Astrocyte (in vitro differentiated cells and primary cell): ENCODE measurements at regions not wholly inside any gene's neighbourhood (a gene's known extent, or its start where the extent isn't known, plus 50 kb on each side); places are given as distances from the start of the nearest gene placed in this dataset.

Experiments
- DNase-seq: peaks from one replicate; pipeline ENCODE4 v3.0.0-alpha.2; 2010; ENCODE audit warnings: low read depth
- FAIRE-seq: peaks from 2 replicates; lab custom pipeline; 2011; peaks lifted over from hg19 to GRCh38; lab: Jason Lieb, UNC
- H2AFZ ChIP-seq: 2 replicates; pipeline ENCODE4 v1.6.0; 2012; ENCODE audit warnings: low read depth, low read length, inconsistent platforms
- H3K27ac ChIP-seq: 2 replicates; pipeline ENCODE4 v1.5.1; 2011; ENCODE audit warnings: low read depth, low read length, inconsistent platforms
- H3K27me3 ChIP-seq: 2 replicates; pipeline ENCODE4 v1.6.0; 2011; ENCODE audit warnings: low read length, inconsistent platforms; ENCODE audit not compliant: insufficient read depth
- H3K36me3 ChIP-seq: 2 replicates; pipeline ENCODE4 v1.5.1; 2011; ENCODE audit warnings: low read length, inconsistent platforms; ENCODE audit not compliant: insufficient read depth
- H3K4me1 ChIP-seq: 2 replicates; pipeline ENCODE4 v1.5.1; 2011; ENCODE audit warnings: low read length, inconsistent platforms; ENCODE audit not compliant: insufficient read depth
- H3K4me2 ChIP-seq: 2 replicates; pipeline ENCODE4 v1.6.0; 2012; ENCODE audit warnings: low read length, inconsistent platforms
- H3K4me3 ChIP-seq: 2 replicates; pipeline ENCODE4 v1.5.1; 2011; ENCODE audit warnings: low read depth, mild to moderate bottlenecking, low read length, inconsistent platforms; ENCODE audit not compliant: insufficient read depth
- H3K79me2 ChIP-seq: 2 replicates; pipeline ENCODE4 v1.6.0; 2012; ENCODE audit warnings: mild to moderate bottlenecking, low read length, inconsistent platforms; ENCODE audit not compliant: insufficient read depth
- H3K9ac ChIP-seq: 2 replicates; pipeline ENCODE4 v1.6.0; 2012; ENCODE audit warnings: mild to moderate bottlenecking, low read length, inconsistent platforms
- H3K9me3 ChIP-seq: 2 replicates; pipeline ENCODE4 v1.5.1; 2012; ENCODE audit warnings: low read depth, mild to moderate bottlenecking, low read length, inconsistent platforms; ENCODE audit not compliant: insufficient read depth
- H4K20me1 ChIP-seq: 2 replicates; pipeline ENCODE4 v1.6.0; 2012; ENCODE audit warnings: low read length, inconsistent platforms; ENCODE audit not compliant: insufficient read depth
- H3K27ac Mint-ChIP-seq: one replicate; pipeline ENCODE4 v1.8.0; 2021; ENCODE audit warnings: mild to moderate bottlenecking, mixed read lengths; ENCODE audit not compliant: unreplicated experiment
- H3K27me3 Mint-ChIP-seq: one replicate; pipeline ENCODE4 v1.8.0; 2021; ENCODE audit warnings: low read depth, mixed read lengths; ENCODE audit not compliant: unreplicated experiment
- H3K36me3 Mint-ChIP-seq: one replicate; pipeline ENCODE4 v1.8.0; 2021; ENCODE audit warnings: low read depth, mixed read lengths; ENCODE audit not compliant: unreplicated experiment
- H3K4me1 Mint-ChIP-seq: one replicate; pipeline ENCODE4 v1.8.0; 2021; ENCODE audit warnings: low read depth, mixed read lengths; ENCODE audit not compliant: unreplicated experiment
- H3K4me3 Mint-ChIP-seq: one replicate; pipeline ENCODE4 v1.8.0; 2021; ENCODE audit warnings: mild to moderate bottlenecking, moderate library complexity, mixed read lengths; ENCODE audit not compliant: unreplicated experiment
- H3K9me3 Mint-ChIP-seq: one replicate; pipeline ENCODE4 v1.8.0; 2021; ENCODE audit warnings: mild to moderate bottlenecking, mixed read lengths; ENCODE audit not compliant: unreplicated experiment
- EZH2 ChIP-seq: IDR thresholded peaks from 2 replicates; pipeline ENCODE4 v1.6.1; 2012; ENCODE audit warnings: mild to moderate bottlenecking, low read length, inconsistent platforms; ENCODE audit not compliant: insufficient read depth
- TF ChIP-seq, protein P1 (sequence below): IDR thresholded peaks from 2 replicates; pipeline ENCODE4 v1.5.1; 2011; ENCODE audit warnings: low read depth, mild to moderate bottlenecking, inconsistent platforms, low read length, moderate library complexity; ENCODE audit not compliant: insufficient read depth

DNA sequence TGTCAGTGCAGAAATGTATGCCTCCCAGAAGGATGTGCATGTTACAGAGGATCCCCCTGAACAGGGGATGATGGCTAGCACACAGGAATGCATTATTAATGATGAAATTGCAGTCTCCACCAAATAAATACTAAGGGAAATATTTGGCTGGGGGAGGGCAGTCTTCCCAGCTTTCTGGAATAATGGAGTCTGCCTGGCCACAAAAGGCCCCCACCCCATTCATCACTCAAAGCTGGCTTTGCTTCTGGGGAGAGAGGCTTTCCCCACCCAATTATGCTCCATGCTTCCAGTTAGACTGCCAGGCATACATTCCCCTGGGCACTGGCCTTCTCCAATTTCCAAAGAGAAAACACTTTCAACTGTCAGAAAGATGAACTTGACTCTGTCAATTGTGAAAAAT is 302.7 kb downstream of the SIPA1L2 start:
- DNase-seq (peak; percentile 23), FAIRE-seq (no peak)
- no peak overlapping the region for H3K4me3 ChIP-seq
- no peak overlapping the region for H3K4me3 Mint-ChIP-seq
- peaks cover 3% of the 10 kb centered on the region for H3K9me3 Mint-ChIP-seq
- H3K4me1 ChIP-seq = no peaks in the 10 kb centered on the region
- no peaks in the 10 kb centered on the region for H3K36me3 Mint-ChIP-seq
- no peak overlapping the region for H3K27ac ChIP-seq
- no peak overlapping the region for H3K4me2 ChIP-seq
- peaks cover 4% of the 10 kb centered on the region for H3K27me3 Mint-ChIP-seq
- no peaks in the 10 kb centered on the region for H3K27me3 ChIP-seq
- H3K9me3 ChIP-seq = no peaks in the 10 kb centered on the region
- TF ChIP-seq, protein P1, sequence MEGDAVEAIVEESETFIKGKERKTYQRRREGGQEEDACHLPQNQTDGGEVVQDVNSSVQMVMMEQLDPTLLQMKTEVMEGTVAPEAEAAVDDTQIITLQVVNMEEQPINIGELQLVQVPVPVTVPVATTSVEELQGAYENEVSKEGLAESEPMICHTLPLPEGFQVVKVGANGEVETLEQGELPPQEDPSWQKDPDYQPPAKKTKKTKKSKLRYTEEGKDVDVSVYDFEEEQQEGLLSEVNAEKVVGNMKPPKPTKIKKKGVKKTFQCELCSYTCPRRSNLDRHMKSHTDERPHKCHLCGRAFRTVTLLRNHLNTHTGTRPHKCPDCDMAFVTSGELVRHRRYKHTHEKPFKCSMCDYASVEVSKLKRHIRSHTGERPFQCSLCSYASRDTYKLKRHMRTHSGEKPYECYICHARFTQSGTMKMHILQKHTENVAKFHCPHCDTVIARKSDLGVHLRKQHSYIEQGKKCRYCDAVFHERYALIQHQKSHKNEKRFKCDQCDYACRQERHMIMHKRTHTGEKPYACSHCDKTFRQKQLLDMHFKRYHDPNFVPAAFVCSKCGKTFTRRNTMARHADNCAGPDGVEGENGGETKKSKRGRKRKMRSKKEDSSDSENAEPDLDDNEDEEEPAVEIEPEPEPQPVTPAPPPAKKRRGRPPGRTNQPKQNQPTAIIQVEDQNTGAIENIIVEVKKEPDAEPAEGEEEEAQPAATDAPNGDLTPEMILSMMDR = no peak
- no peak for TF ChIP-seq EZH2
- no peaks in the 10 kb centered on the region for H3K79me2 ChIP-seq
- no peak overlapping the region for H3K9ac ChIP-seq
- H3K27ac Mint-ChIP-seq = peak overlapping the region; percentile 26
- no peaks in the 10 kb centered on the region for H3K36me3 ChIP-seq
- H3K4me1 Mint-ChIP-seq = peaks cover 22% of the 10 kb centered on the region
- H4K20me1 ChIP-seq = no peaks in the 10 kb centered on the region
- no peak overlapping the region for H2AFZ ChIP-seq

DNA sequence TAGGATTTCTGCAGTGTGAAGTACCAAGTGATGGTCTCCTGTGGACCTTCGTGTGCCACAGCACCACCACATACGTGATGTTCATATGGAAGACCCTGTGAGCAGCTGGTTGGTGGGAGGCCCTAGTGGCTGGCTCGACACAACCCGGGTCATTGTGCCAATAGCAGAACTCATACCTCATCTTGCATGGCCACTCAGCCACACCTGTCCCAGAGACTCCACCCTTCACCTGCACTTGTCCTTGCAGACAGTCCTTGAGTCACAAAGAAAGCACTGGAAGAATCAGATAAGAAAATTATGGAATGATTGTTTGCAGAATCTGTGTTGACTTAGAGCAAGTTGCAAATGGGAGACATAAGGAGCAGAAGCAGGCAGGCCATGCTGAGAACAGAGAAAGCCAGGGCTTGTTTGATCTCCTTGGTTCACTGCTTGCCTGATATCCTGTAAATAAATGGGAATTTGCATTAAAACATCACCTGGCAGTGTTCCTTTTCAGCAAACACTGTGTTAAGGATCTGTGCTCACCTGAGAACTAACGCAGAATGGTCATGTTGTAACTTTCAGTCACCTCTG is 307.7 kb downstream of the SIPA1L2 start:
- Histone ChIP-seq H3K4me3 (no peak overlapping the region), H3K9me3 (no peaks in the 10 kb centered on the region), H3K27me3 (peaks cover 2% of the 10 kb centered on the region), H3K4me1 (no peaks in the 10 kb centered on the region), H3K36me3 (no peaks in the 10 kb centered on the region), H4K20me1 (no peaks in the 10 kb centered on the region), H3K27ac (no peak overlapping the region), H3K4me2 (no peak overlapping the region), H3K79me2 (no peaks in the 10 kb centered on the region), H3K9ac (no peak overlapping the region), H2AFZ (no peak overlapping the region)
- FAIRE-seq (no peak), DNase-seq (no peak)
- no peak for TF ChIP-seq EZH2
- TF ChIP-seq, protein P1 = no peak
- no peaks in the 10 kb centered on the region for H3K36me3 Mint-ChIP-seq
- H3K27me3 Mint-ChIP-seq = peaks cover 7% of the 10 kb centered on the region
- peaks cover 1% of the 10 kb centered on the region for H3K4me1 Mint-ChIP-seq
- H3K9me3 Mint-ChIP-seq = peaks cover 2% of the 10 kb centered on the region
- H3K27ac Mint-ChIP-seq = no peak overlapping the region
- no peak overlapping the region for H3K4me3 Mint-ChIP-seq

DNA sequence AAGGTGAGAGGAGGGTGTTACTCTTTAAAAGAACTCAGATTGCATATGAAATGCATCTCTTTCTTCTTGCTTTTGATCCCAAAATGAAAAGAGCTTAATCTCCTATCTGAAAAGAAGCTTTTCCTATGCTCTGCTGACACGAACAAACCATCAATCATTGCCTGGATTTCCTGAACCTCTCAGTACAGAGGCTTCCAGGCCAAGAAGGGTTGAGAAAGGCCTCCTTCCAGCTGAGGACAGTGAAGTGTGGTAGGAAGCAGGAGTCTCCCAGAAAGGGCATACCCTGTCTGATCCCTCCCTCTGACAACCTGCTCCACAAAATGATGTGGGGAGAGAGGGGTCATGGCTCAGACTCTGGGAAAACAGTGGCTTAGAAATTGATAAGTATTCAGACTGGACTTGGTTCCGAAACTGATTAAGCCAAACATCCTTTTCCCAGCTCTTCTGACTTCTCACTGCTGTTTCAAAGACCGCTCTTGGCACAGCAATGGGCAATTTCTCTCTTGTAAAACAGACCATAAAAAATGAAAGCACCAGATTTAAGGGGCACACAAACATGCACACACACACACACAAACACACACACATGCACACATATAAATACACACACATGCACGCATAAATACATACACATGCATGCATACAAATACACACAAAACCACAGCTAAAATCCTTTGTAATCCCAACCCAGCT is 310.3 kb downstream of the SIPA1L2 start:
- Histone ChIP-seq H3K4me3 (no peak overlapping the region), H3K9ac (no peak overlapping the region), H3K36me3 (no peaks in the 10 kb centered on the region), H2AFZ (no peak overlapping the region), H3K4me1 (no peaks in the 10 kb centered on the region), H3K79me2 (no peaks in the 10 kb centered on the region), H3K27ac (no peak overlapping the region), H4K20me1 (no peaks in the 10 kb centered on the region), H3K9me3 (no peaks in the 10 kb centered on the region), H3K27me3 (peaks cover 2% of the 10 kb centered on the region), H3K4me2 (no peak overlapping the region)
- FAIRE-seq (no peak), DNase-seq (no peak)
- Mint-ChIP-seq H3K27me3 (peaks cover 7% of the 10 kb centered on the region), H3K27ac (no peak overlapping the region), H3K4me1 (peaks cover 3% of the 10 kb centered on the region), H3K4me3 (no peak overlapping the region), H3K36me3 (no peaks in the 10 kb centered on the region), H3K9me3 (peaks cover 2% of the 10 kb centered on the region)
- TF ChIP-seq, protein P1 = no peak
- TF ChIP-seq EZH2 = no peak
